Neural cell (in vitro differentiated cells): ENCODE measurements at regions not wholly inside any gene's neighbourhood (a gene's known extent, or its start where the extent isn't known, plus 50 kb on each side); places are given as distances from the start of the nearest gene placed in this dataset.

ENCODE experiments used
- H2AFZ ChIP-seq: fragments of 200-600, 300-800 bp; sonication (generic), shearing (Covaris generic); 2 replicates; pipeline ENCODE4 v1.6.0; 2014; ENCODE audit warnings: low read depth, mild to moderate bottlenecking, antibody characterized with exemption, low read length, moderate library complexity
- H3F3A ChIP-seq: fragments of 200-600 bp; shearing (Covaris generic); 2 replicates; pipeline ENCODE4 v1.6.1; 2016; ENCODE audit warnings: mild to moderate bottlenecking, moderate library complexity, mixed read lengths, antibody characterized with exemption, low read length; ENCODE audit not compliant: insufficient read depth, poor library complexity, severe bottlenecking
- H3K27ac ChIP-seq: fragments of 200-600, 300-800 bp; sonication (generic), shearing (Covaris generic); 2 replicates; pipeline ENCODE4 v1.5.1; 2014; ENCODE audit warnings: mild to moderate bottlenecking, low read length, moderate library complexity
- H3K27me3 ChIP-seq: fragments of 300-800, 200-600 bp; sonication (generic), shearing (Covaris generic); 2 replicates; pipeline ENCODE4 v1.6.0; 2014; ENCODE audit warnings: mild to moderate bottlenecking, low read depth, low read length, moderate library complexity; ENCODE audit not compliant: insufficient read depth
- H3K36me3 ChIP-seq: fragments of 300-800, 200-600 bp; sonication (generic), shearing (Covaris generic); 2 replicates; pipeline ENCODE4 v1.5.1; 2014; ENCODE audit warnings: mild to moderate bottlenecking, antibody characterized with exemption, low read length, moderate library complexity; ENCODE audit not compliant: insufficient read depth
- H3K4me2 ChIP-seq: fragments of 300-800, 200-600 bp; sonication (generic), shearing (Covaris generic); 2 replicates; pipeline ENCODE4 v1.6.0; 2014; ENCODE audit warnings: mild to moderate bottlenecking, low read length
- H3K4me3 ChIP-seq: fragments of 300-800, 200-600 bp; sonication (generic), shearing (Covaris generic); 2 replicates; pipeline ENCODE4 v1.5.1; 2014; ENCODE audit warnings: mild to moderate bottlenecking, low read length, moderate library complexity
- H3K79me2 ChIP-seq: fragments of 200-600 bp; shearing (Covaris generic); replicated peaks from 2 replicates; pipeline ENCODE4 v1.6.0; 2014; ENCODE audit warnings: mild to moderate bottlenecking, low read length, moderate library complexity; ENCODE audit not compliant: insufficient read depth
- H3K9ac ChIP-seq: fragments of 300-800, 200-600 bp; sonication (generic), shearing (Covaris generic); 2 replicates; pipeline ENCODE4 v1.6.1; 2016; ENCODE audit warnings: mild to moderate bottlenecking, low read length, mixed read lengths
- H3K9me2 ChIP-seq: fragments of 200-600 bp; shearing (Covaris generic); 2 replicates; pipeline ENCODE4 v1.6.1; 2016; ENCODE audit warnings: mild to moderate bottlenecking, low read length, mixed read lengths; ENCODE audit not compliant: insufficient read depth
- H3K9me3 ChIP-seq: fragments of 200-600, 300-800 bp; sonication (generic), shearing (Covaris generic); 2 replicates; pipeline ENCODE4 v1.6.1; 2016; ENCODE audit warnings: mild to moderate bottlenecking, mixed run types, low read length, moderate library complexity, mixed read lengths
- H4K20me1 ChIP-seq: fragments of 200-600 bp; shearing (Covaris generic); 2 replicates; pipeline ENCODE4 v1.6.1; 2016; ENCODE audit warnings: mild to moderate bottlenecking, mixed run types; ENCODE audit not compliant: insufficient read depth
- CTCF ChIP-seq: fragments of 450-650 bp; IDR thresholded peaks from 2 replicates; pipeline ENCODE4 v1.5.1; 2014; ENCODE audit warnings: antibody characterized with exemption, mild to moderate bottlenecking, moderate library complexity; ENCODE audit not compliant: poor library complexity, severe bottlenecking
- EP300 ChIP-seq: fragments of 450-650 bp; conservative IDR thresholded peaks from 2 replicates; pipeline ENCODE4 v1.6.1; 2014; ENCODE audit warnings: antibody characterized with exemption, mild to moderate bottlenecking, moderate library complexity; ENCODE audit not compliant: poor library complexity, severe bottlenecking
- EZH2 ChIP-seq: fragments of 200-600, 300-800 bp; shearing (Covaris generic), sonication (generic); IDR thresholded peaks from 2 replicates; pipeline ENCODE4 v1.6.1; 2014; ENCODE audit warnings: antibody characterized with exemption, low read length, borderline replicate concordance, mild to moderate bottlenecking; ENCODE audit not compliant: insufficient read depth, poor library complexity, severe bottlenecking
- MXI1 ChIP-seq: fragments of 450-650 bp; conservative IDR thresholded peaks from 2 replicates; pipeline ENCODE4 v1.6.1; 2014; ENCODE audit warnings: antibody characterized with exemption, mild to moderate bottlenecking; ENCODE audit not compliant: poor library complexity, severe bottlenecking
- POLR2AphosphoS5 ChIP-seq: IDR thresholded peaks from 2 replicates; pipeline ENCODE4 v1.6.1; 2012
- RAD21 ChIP-seq: fragments of 450-650 bp; conservative IDR thresholded peaks from 2 replicates; pipeline ENCODE4 v1.6.1; 2014; ENCODE audit warnings: antibody characterized with exemption, mild to moderate bottlenecking, moderate library complexity
- REST ChIP-seq: IDR thresholded peaks from 2 replicates; pipeline ENCODE4 v1.6.1; 2012; ENCODE audit warnings: borderline replicate concordance
- SMC3 ChIP-seq: fragments of 450-650 bp; conservative IDR thresholded peaks from 2 replicates; pipeline ENCODE4 v1.6.1; 2014; ENCODE audit warnings: antibody characterized with exemption, mild to moderate bottlenecking, moderate library complexity; ENCODE audit not compliant: poor library complexity
- TAF1 ChIP-seq: IDR thresholded peaks from 2 replicates; pipeline ENCODE4 v1.6.1; 2012; ENCODE audit warnings: low read depth

DNA sequence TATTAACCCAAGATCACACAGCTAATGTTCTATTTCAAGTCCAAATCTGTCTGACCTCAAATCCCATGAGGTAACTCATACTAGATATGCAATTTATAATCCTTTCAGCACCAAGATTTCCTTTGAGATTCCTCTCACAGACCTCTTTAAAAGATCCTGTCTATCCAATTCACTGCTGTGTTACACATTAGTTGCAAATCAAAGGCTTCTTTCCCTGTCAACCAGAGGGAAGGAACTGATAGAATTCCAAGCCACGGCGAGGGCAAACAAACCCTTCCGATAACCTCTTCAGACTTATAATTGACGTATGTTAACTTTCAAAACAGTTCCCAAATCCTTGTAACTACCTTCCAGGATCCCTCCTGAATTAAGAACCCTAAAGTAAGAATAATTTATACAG is 168.9 kb downstream of the DRD1 start:
- Histone ChIP-seq H3K36me3 (no peaks in the 10 kb centered on the region), H3F3A (no peaks in the 10 kb centered on the region), H3K9me3 (no peaks in the 10 kb centered on the region), H3K4me3 (no peak overlapping the region), H3K79me2 (no peaks in the 10 kb centered on the region), H3K9me2 (no peaks in the 10 kb centered on the region), H3K27ac (peak overlapping the region; percentile 20), H3K27me3 (no peaks in the 10 kb centered on the region), H2AFZ (no peak overlapping the region), H4K20me1 (no peaks in the 10 kb centered on the region), H3K9ac (no peak overlapping the region), H3K4me2 (no peak overlapping the region)
- TF ChIP-seq SMC3 (no peak), TAF1 (no peak), MXI1 (no peak), REST (peak; percentile 70), CTCF (no peak), RAD21 (no peak)

- no peak overlapping the region for H3K4me2 ChIP-seq
- TF ChIP-seq REST (no peak), MXI1 (no peak), CTCF (no peak), EZH2 (no peak), SMC3 (no peak), RAD21 (no peak), TAF1 (no peak), EP300 (no peak), POLR2AphosphoS5 (no peak)
- no peak overlapping the region for H3K27ac ChIP-seq
- no peaks in the 10 kb centered on the region for H3F3A ChIP-seq
- no peaks in the 10 kb centered on the region for H3K27me3 ChIP-seq
- H3K9me3 ChIP-seq: no peaks in the 10 kb centered on the region
- H3K36me3 ChIP-seq: no peaks in the 10 kb centered on the region
- no peak overlapping the region for H3K9ac ChIP-seq
- no peaks in the 10 kb centered on the region for H4K20me1 ChIP-seq
- no peak overlapping the region for H3K4me3 ChIP-seq
- no peaks in the 10 kb centered on the region for H3K9me2 ChIP-seq
- H2AFZ ChIP-seq: no peak overlapping the region
- H3K79me2 ChIP-seq: no peaks in the 10 kb centered on the region
Measured at GRCh38 chr5:175274171-175274570, 169.8 kb downstream of the DRD1 start.
